WTC11 (cell line): ENCODE measurements at regions not wholly inside any gene's neighbourhood (a gene's known extent, or its start where the extent isn't known, plus 50 kb on each side); places are given as distances from the start of the nearest gene placed in this dataset.

ENCODE experiments used
- ATAC-seq: fragments of 200-7000 bp; cut with Tn5 transposase; 2 replicates; pipeline ENCODE4 v1.10.0; 2021; ENCODE audit warnings: mild to moderate bottlenecking, moderate library complexity
- CTCF ChIA-PET: fragments of 300-600 bp; sonication (Branson Sonifier 250); formaldehyde crosslinking; loops from one replicate; lab custom pipeline; 2021; ENCODE audit warnings: antibody characterized with exemption; lab: Charles Lee
- POLR2A ChIA-PET: fragments of 350-600 bp; sonication (Branson Sonifier 250); formaldehyde crosslinking; loops from one replicate; lab custom pipeline; 2021; ENCODE audit warnings: antibody characterized with exemption; lab: Charles Lee
- DNase-seq: peaks from one replicate; pipeline ENCODE4 v3.0.0; 2021; ENCODE audit warnings: low spot score
- H3K27ac Mint-ChIP-seq: 2 replicates; pipeline ENCODE4 v1.8.0; 2021; ENCODE audit warnings: mixed read lengths
- H3K27me3 Mint-ChIP-seq: 2 replicates; pipeline ENCODE4 v1.8.0; 2021; ENCODE audit warnings: low read depth, mild to moderate bottlenecking, moderate library complexity, mixed read lengths
- H3K36me3 Mint-ChIP-seq: 2 replicates; pipeline ENCODE4 v1.8.0; 2021; ENCODE audit warnings: mixed read lengths
- H3K4me1 Mint-ChIP-seq: 2 replicates; pipeline ENCODE4 v1.8.0; 2022; ENCODE audit warnings: mixed read lengths
- H3K4me3 Mint-ChIP-seq: 2 replicates; pipeline ENCODE4 v1.8.0; 2021; ENCODE audit warnings: mild to moderate bottlenecking, moderate library complexity, mixed read lengths
- H3K9me3 Mint-ChIP-seq: 2 replicates; pipeline ENCODE4 v1.8.0; 2021; ENCODE audit warnings: mixed read lengths
- AR ChIP-seq: fragments of 250-450 bp; sonication (Bioruptor Pico); IDR thresholded peaks from 2 replicates; pipeline ENCODE4 v1.9.0; 2021; ENCODE audit warnings: mild to moderate bottlenecking
- ATF3 ChIP-seq: sonication (generic); formaldehyde crosslinking; conservative IDR thresholded peaks from 2 replicates; pipeline ENCODE4 v1.8.1; 2022; ENCODE audit warnings: mild to moderate bottlenecking, missing genetic modification reagents
- CDX4 ChIP-seq: fragments of 250-450 bp; sonication (Bioruptor Pico); IDR thresholded peaks from 2 replicates; pipeline ENCODE4 v1.9.0; 2021; ENCODE audit warnings: moderate library complexity, mild to moderate bottlenecking, inconsistent platforms, borderline replicate concordance
- CREM ChIP-seq: sonication (generic); formaldehyde crosslinking; IDR thresholded peaks from 2 replicates; pipeline ENCODE4 v1.8.1; 2022; ENCODE audit warnings: mild to moderate bottlenecking, missing genetic modification reagents, moderate library complexity
- E2F4 ChIP-seq: sonication (generic); formaldehyde crosslinking; IDR thresholded peaks from 2 replicates; pipeline ENCODE4 v1.8.1; 2022; ENCODE audit warnings: low read depth, mild to moderate bottlenecking, moderate library complexity, missing genetic modification reagents, borderline replicate concordance
- FOXP1 ChIP-seq: sonication (generic); formaldehyde crosslinking; IDR thresholded peaks from 2 replicates; pipeline ENCODE4 v1.8.0; 2022; ENCODE audit warnings: missing genetic modification reagents, mild to moderate bottlenecking, moderate library complexity, borderline replicate concordance
- KAT7 ChIP-seq: sonication (generic); formaldehyde crosslinking; IDR thresholded peaks from 2 replicates; pipeline ENCODE4 v1.8.1; 2023; ENCODE audit warnings: missing genetic modification reagents, mild to moderate bottlenecking, borderline replicate concordance
- NFYB ChIP-seq: sonication (generic); formaldehyde crosslinking; conservative IDR thresholded peaks from 2 replicates; pipeline ENCODE4 v1.8.0; 2022; ENCODE audit warnings: low read depth, missing genetic modification reagents
- NR1H2 ChIP-seq: sonication (generic); formaldehyde crosslinking; IDR thresholded peaks from 2 replicates; pipeline ENCODE4 v1.9.0; 2021; ENCODE audit warnings: mild to moderate bottlenecking, moderate library complexity, missing genetic modification reagents
- OVOL2 ChIP-seq: fragments of 250-450 bp; sonication (Bioruptor Pico); IDR thresholded peaks from 2 replicates; pipeline ENCODE4 v1.9.0; 2021; ENCODE audit warnings: mild to moderate bottlenecking, borderline replicate concordance
- RELA ChIP-seq: sonication (generic); formaldehyde crosslinking; IDR thresholded peaks from 2 replicates; pipeline ENCODE4 v1.8.1; 2022; ENCODE audit warnings: missing genetic modification reagents, mild to moderate bottlenecking, borderline replicate concordance
- SMAD4 ChIP-seq: sonication (generic); formaldehyde crosslinking; IDR thresholded peaks from 2 replicates; pipeline ENCODE4 v1.8.0; 2022; ENCODE audit warnings: mild to moderate bottlenecking, missing genetic modification reagents
- STAT6 ChIP-seq: sonication (generic); formaldehyde crosslinking; conservative IDR thresholded peaks from 2 replicates; pipeline ENCODE4 v1.8.1; 2023; ENCODE audit warnings: mild to moderate bottlenecking, low read depth, missing genetic modification reagents, moderate library complexity
- TP53 ChIP-seq: sonication (generic); formaldehyde crosslinking; IDR thresholded peaks from 2 replicates; pipeline ENCODE4 v1.8.1; 2023; ENCODE audit warnings: mild to moderate bottlenecking, missing genetic modification reagents
- ZNF396 ChIP-seq: fragments of 250-450 bp; sonication (Bioruptor Pico); IDR thresholded peaks from 2 replicates; pipeline ENCODE4 v1.8.0; 2021; ENCODE audit warnings: mild to moderate bottlenecking, moderate library complexity, borderline replicate concordance
- ZNF425 ChIP-seq: fragments of 250-450 bp; sonication (Bioruptor Pico); conservative IDR thresholded peaks from 2 replicates; pipeline ENCODE4 v1.9.0; 2021; ENCODE audit warnings: mild to moderate bottlenecking
- ZNF532 ChIP-seq: fragments of 250-450 bp; sonication (Bioruptor Pico); IDR thresholded peaks from 2 replicates; pipeline ENCODE4 v1.9.0; 2021; ENCODE audit warnings: mild to moderate bottlenecking, borderline replicate concordance

- TF ChIP-seq ZNF532 (peak; percentile 29; the same call in 1 of the 2 replicates), NFYB (CRISPR knock-in tag) (0 out of 2 replicates have a peak, but pooled peaks have one; percentile 27), ATF3 (CRISPR knock-in tag) (no peak)
- TF ChIP-seq, all 79 proteins: peak for 10
These were observed 96.2 kb upstream of the BTN3A2 start (continued) for GRCh38 chr6:26268659-26269402.

- CTCF ChIA-PET = interaction anchor here (0.8 to 1.5 kb wide), 7 partner anchors 11 to 73 kb away, joined by 3 to 16 read pairs (median 4); a partner anchor contains a TSS
- ATAC-seq (no peak), DNase-seq (no peak)
- H3K27me3 Mint-ChIP-seq = no peaks in the 10 kb centered on the region; the same call in 1 of the 2 replicates
- H3K4me1 Mint-ChIP-seq = peaks cover 27% of the 10 kb centered on the region
- H3K4me3 Mint-ChIP-seq = no peak overlapping the region
- POLR2A ChIA-PET = interaction anchor here (0.5 to 10.5 kb wide), 34 partner anchors 7 to 1623 kb away, joined by 3 to 190 read pairs (median 8); a partner anchor contains a TSS
- 0 out of 2 replicates have a peak, but pooled peaks cover 3% of the 10 kb centered on the region for H3K36me3 Mint-ChIP-seq
- H3K9me3 Mint-ChIP-seq = no peaks in the 10 kb centered on the region
- no peak overlapping the region; the same call in 1 of the 2 replicates for H3K27ac Mint-ChIP-seq
- no peak for TF ChIP-seq ZNF396
- TF ChIP-seq FOXP1 = no peak
- peak; percentile 97; the same call in 1 of the 2 replicates for TF ChIP-seq AR (CRISPR knock-in tag)
- no peak for TF ChIP-seq E2F4
- TF ChIP-seq KAT7 (CRISPR knock-in tag) = no peak
- TF ChIP-seq TP53 (CRISPR knock-in tag) = no peak
- TF ChIP-seq RELA = no peak
- no peak for TF ChIP-seq STAT6 (CRISPR knock-in tag)
- peak; percentile 50 for TF ChIP-seq CDX4 (CRISPR knock-in tag)
- no peak for TF ChIP-seq CREM
- no peak for TF ChIP-seq OVOL2 (CRISPR knock-in tag)
- no peak for TF ChIP-seq NR1H2 (CRISPR knock-in tag)
- no peak for TF ChIP-seq SMAD4 (CRISPR knock-in tag)
- peak; percentile 82; the same call in 1 of the 2 replicates for TF ChIP-seq ZNF425 (CRISPR knock-in tag)
These were observed 95.2 kb upstream of the BTN3A2 start for GRCh38 chr6:26269531-26270485.
